HG03571 (cell line): ENCODE measurements at regions not wholly inside any gene's neighbourhood (a gene's known extent, or its start where the extent isn't known, plus 50 kb on each side); places are given as distances from the start of the nearest gene placed in this dataset.

Source experiments
- ATAC-seq: cut with Tn5 transposase; IDR thresholded peaks from one replicate; pipeline ENCODE4 v1.9.1; 2021; ENCODE audit not compliant: unreplicated experiment

DNA sequence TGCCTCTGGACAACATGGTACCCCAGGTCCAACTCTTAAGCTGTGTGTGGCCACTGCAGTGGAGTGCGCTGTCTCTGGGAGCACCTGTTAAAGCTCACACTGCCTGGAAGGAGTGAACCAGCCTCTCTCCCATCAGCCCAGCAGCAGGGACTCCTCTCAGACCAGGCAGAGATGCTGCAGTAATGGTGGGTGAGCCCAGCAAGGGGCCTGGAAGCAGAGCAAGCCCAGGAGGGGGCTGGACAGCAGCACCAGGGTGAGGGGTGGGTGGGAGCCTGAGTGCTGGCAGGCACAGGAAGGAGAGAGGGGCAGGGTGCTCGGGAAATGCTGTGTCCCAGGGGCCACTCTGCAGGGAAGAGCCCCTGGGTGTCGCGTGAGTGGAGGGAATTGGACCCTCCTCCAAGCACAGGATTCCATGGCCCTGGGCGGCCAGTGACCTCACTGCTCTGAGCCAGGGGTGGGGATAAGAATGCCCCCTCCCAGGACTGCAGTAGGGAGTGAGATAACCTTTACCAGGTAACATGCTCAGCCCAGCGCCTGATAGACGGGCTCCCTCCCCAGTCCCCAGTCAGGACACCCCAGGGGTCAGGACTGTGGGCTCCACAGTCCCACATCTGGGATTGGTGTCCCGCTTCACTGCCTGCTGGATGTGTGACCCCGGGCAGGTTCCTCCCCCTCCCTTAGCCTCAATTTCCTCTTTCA, 313.1 kb downstream of the MATN1 start:
- ATAC-seq: no peak

DNA sequence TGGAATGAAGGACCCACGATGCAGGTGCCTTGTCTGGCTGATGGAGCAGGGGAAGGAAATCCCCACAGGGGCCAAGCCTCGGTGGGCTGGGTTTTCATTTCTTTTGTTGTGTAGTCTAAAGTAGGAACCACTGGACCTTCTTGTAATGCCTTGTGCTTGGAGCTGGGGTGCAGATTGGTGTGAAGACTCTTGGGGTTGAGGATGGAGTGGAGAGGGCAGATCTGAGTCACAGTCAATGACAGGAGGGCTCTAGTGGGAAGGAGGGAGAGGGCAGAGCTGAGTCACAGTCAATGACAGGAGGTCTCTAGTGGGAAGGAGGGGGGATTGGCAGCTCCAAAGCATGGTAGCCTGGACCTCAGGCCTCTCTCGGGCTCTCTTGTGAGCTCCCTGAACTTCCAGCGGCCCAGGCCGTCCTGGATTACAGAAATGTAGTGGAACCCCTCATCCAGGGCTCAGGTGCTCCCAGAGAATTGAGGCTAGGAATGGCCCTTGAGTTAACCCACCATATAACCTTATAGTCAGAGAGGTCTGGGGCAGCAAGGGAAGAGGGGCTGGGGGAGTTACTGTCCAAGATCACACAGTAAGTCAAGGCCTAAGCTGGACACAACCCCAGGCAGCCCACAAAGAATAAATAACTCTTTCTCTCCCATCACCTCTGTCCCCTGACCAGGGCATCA, 313.8 kb downstream of the MATN1 start:
- ATAC-seq: no peak

DNA sequence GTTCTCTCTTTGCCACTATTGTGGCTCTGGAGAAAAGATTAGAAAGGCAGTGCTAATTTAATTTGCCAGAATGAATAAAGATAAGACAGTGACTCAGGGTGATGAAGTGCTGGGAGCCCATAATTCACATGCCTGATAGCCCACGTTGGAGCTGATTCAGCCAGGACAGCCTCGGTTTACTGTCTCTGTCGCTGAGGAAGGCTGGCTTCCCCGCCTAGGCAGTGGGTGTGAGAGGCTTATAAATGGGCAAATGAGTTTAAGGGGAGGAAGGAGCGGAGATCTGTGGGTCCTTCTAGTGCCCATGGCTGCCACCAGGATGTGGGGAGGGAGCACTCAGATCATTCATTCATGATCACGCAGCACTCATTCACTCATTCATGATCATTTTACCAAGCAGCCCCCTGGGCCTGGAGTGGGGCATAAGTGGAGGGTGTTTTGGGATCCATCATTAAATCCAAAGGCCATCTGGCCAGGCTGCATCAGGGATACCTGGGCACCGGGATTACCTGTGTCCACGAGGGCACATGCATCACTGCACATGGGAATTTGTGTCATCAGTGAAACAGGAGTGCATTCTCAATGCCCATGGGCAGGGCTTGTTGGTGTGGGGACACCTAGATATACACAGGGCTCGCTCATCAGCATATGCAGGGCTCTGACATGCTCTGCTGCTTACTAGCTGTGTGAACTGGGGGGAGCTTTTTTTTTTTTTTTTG, 315.4 kb downstream of the MATN1 start:
- ATAC-seq: no peak

DNA sequence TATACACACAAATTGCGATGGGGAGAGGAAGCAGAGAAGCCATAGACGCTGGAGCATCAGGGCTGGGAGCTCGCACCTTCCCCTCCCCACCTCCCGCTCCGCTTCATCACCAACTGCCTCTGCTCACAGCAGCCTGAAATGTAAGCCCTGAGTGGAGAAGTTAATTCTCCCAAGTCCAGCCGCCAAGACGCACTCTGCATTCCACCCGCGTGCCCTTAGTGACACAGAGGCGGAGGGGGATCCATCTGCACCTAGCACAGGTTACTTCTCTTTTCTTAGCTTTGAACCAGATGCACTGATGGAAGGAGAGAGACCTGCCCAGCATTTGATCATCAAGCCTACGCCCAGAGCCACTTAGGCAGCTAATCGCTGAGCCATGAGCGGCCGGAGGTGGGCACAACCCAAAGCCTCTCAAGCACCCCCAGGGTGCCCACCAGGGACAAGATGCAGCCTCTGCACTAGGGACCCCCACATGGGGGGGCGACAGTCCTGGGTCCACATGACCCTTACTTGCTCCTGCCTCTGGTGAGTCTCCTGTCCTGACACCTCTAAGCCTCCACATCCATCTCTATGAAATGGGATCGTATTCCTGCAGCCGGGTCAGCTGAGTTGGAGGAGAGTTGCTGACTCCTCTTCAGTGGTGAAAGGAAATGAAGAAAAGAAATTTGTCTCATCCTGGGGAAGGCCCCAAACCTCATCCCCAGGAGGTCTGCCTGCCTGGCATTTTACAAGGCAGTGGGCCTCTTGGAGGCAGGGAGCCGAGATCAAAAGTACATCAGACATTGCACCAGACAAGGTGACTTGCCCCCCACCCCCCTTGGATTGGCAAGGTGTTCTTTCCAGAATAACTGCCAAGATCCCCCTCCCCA, 316.2 kb downstream of the MATN1 start:
- no peak for ATAC-seq

DNA sequence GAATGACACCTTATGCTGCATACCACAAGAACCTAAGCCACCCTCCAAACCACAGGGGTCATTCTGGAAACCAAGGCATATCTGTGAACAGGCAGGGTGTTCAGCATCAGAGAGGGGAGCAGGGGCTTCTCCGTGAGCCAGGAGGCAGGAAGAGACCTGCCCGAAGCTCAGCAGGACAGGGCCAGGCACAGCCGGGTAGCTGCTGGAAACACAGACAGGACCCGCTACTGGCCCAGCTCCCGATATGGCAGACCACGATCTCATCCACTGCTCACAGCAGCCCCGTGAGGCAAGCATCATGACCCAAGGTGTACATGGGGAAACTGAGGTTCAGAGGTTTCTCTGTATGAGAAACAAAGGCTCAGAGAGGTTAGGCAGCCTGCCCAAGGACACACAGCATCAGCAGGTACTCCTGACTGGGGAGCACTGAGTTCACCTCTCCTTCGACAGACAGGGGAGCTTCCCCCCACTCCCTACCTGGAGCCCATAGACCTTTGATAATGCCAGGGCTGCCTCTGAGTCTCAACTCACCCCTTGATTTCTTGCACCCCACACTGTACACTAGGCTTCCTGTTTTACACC, 317.7 kb downstream of the MATN1 start:
- no peak for ATAC-seq

DNA sequence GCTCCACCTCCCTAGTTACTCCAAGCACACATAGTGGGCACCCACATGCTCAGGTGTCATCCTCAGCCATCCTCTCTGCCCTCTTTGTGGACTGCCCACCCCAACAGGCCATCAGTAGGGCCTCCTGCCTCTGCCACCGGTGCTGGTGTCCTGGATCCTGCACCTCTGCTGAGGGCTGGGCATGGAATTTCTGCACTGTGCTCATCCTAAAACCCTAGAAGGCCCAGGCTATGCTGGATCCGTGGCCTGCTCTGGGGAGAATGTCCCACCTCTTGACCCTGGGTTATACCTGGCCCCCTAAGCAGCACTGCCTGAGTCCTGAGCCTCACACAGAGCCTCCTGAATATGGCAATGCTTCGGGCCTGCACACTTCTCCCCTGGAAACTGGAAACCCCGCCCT, 318.3 kb downstream of the MATN1 start:
- no peak for ATAC-seq

DNA sequence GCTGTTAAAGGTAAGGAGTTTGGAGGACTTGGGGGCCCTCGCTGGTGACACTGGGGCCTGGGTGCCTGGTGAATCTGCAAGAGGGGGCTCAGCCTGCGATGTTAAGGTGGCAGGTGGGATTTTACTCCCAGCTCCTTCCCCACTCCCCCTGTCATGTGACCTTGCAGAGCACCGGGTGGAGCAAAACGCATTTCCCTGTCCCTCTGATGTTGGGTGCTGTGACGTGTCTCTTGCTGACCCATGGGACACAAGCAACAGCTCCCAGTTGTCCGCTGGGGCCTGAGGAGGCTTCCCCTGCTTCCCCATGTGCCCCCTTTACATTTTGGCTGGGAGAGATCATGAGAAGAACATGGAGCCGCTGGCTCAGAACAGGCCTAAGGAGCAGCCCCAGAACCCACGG, 319.0 kb downstream of the MATN1 start:
- ATAC-seq: no peak

DNA sequence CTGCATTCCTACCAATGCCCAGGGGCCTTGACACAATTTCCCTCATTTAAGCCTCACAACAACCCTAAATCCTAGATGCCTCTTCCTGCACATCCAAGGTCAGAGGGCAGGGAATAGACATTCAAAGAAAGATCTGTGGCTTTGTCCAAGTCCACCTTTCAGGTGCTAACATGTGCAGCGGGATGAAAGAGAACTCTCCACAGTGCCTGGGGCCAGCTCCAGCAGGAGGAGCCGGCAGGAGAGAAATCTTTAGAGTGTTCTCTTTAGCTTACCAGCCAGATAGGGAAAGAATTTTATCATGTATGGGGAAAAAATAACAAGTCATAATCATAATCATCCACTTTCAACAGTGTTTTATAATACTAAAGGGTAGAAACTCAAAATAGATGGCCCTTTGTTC, 319.7 kb downstream of the MATN1 start:
- no peak for ATAC-seq

DNA sequence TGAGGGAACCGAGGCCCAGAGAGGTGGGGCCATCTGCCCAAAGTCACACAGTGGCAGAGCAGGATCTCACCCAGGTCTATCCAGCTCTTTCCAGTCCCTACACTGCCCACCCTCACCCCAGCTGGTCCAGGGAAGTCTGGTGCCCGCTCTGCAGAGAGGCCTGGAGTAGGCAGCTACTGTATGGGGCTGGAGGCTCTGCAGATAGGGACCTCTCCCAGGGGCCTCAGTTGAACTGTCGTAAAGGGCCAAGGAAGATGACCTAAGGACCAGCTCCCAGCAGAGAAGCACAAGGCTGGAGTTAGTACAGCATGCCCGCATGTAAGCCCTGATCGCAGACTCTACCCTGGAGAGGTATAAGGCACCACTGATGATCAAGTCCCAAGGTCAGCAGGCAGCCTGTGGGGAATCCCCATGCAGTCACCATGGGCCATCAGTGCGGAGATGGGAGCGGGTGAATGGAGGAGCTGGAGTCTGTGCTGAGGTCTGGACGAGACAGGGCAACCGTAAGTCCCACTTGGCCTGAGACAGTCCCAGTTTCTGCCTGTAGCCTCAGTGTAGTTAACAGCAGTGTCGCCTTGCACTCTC, 320.2 kb downstream of the MATN1 start:
- ATAC-seq: no peak

DNA sequence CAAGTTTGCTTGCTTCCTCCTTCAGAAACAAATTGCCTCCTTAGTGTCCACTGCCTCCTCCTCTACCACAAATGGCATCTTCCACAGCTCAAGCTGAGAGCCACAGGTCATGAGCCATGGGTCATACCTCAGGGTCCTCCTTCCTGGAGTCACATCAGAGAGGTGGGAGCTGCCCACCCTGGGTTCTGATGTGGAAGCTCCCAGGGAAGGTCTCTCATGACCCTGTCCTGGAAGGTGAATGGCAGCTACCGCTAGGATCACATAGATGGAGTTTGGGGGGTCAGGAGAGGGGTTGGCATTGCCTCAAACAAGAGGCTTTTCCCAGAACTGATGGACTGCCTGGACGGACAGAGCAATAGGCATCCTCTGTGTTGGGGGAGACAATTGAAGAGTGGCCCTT, 321.4 kb downstream of the MATN1 start:
- no peak for ATAC-seq

DNA sequence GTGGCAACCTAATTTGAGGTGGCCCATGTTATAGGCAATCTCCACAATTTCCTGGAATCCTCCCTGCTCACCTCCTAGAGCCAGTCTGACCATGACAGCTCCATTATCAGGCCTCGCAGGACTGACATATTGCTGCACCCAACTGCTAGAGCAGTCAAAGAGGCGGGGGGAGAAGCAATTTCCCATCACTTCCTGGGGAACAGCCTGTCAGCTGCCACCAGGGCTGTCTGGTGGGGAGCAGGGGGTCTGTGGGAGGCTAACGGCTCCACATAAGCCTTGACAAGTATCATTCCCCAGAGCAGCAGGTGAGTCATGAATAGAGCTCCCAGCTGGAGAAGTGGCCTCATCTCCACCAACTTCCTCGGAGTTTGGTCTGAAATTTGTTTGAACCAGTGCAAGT, 322.9 kb downstream of the MATN1 start:
- no peak for ATAC-seq

DNA sequence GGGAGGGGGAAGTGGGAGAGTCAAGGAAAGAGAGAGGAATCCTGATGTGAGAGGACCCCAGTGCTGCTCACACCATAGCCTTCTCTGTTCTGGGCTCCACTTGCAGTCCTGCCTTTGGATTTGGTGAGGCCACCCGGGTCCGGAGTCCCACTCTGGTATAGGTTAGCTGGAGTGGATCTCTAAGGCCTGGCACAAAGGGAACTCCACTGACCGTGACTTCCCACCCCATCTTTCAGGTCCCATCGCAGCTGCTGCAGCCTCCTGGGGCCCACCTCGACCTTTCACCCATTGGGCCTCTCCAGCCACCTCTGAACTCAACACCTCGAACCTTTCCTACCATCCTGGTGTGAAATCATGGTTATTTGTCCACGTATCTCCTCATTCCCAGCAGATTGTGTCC, 324.4 kb downstream of the MATN1 start:
- no peak for ATAC-seq

DNA sequence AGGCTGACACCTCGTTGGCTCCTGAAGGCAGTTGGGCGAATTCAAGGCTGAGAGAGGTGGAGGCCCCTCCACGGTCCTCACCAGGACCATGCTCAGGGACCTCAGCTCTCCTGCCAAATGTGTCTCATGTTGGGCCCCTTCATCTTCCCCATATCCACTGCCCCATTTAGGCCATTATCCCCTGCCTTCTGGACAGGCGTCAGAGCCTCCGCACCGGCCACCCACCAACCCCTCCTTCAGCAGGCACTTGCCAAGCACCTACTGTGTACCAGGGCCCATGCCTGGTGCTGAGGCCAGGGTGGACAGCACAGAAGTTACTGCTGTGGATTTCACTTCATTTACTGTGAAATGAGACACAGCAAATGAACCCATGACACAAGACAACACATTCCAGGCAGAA, 325.8 kb downstream of the MATN1 start:
- no peak for ATAC-seq

DNA sequence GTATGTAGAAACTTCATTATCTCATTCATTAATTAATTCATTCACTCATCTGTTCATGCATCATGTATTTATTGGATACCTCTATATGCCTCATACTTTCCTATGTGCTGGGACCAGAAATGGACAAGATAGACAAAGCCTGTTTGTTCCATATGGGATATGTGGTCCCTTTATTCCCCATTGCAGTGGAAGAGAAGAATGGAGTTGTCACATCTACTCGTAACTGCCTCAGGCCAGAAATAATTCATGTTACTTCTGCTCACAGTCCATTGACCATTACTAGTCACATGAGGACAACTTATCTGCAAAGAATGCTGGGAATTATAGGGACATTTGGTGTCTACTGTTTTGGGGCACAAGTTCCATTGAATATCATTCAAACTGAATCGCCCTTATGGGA, 327.8 kb downstream of the MATN1 start:
- no peak for ATAC-seq

DNA sequence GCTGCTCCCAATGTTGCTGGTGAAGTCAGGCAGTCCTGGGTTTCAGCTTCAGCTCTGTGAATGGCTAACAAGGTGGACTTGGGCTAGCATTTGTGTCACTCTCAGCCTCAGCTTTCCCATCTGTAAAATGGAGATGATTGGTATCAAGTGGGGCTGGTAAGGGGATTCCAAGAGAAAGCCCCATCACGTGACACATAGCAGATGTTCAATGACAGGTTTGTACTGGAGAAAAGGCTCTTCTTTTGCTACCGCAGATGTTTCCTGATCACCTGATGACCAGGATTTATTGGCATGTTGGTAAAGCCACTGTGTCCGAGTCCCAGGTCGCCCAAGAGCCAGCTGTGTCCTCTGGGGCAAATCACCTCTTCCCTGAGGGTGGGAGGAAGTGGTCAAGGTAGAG, 335.0 kb downstream of the MATN1 start:
- no peak for ATAC-seq

DNA sequence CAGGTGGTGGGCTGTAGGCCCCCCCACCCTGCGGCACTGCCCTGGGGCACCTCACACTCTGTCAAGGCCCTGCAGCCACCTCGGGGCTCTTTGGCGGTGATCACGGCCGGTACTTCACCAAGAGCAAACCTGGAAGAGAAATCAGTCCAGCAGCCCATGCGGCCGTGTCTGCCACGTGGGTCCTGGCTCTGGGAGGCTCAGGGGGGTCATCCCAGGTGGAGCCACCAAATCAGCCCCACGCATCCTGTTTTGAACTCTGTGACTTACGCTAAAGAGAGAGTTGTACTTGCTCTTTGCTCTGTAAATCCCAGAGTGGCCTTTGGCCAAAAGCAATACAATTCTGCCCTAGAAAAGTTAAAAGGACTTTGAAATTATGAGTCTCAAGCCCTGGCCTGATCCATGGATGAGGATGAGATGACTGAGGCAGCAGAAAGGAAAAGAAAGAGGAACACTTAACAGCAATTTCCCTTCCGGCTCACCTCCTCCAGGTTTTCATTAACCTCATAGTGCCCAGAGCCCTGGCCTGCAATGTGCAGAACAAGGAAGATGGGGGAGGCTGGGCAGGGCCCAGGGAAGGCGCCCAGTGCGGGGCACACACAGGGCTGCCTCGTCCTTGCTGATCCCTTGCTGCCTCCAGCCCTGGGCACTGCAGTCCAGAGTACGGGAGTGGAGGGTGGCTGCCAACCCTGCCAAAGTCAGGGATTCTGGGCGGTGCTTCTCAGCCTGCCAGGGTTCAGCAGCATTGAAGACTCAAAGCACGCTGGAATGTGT, 337.0 kb downstream of the MATN1 start:
- no peak for ATAC-seq

DNA sequence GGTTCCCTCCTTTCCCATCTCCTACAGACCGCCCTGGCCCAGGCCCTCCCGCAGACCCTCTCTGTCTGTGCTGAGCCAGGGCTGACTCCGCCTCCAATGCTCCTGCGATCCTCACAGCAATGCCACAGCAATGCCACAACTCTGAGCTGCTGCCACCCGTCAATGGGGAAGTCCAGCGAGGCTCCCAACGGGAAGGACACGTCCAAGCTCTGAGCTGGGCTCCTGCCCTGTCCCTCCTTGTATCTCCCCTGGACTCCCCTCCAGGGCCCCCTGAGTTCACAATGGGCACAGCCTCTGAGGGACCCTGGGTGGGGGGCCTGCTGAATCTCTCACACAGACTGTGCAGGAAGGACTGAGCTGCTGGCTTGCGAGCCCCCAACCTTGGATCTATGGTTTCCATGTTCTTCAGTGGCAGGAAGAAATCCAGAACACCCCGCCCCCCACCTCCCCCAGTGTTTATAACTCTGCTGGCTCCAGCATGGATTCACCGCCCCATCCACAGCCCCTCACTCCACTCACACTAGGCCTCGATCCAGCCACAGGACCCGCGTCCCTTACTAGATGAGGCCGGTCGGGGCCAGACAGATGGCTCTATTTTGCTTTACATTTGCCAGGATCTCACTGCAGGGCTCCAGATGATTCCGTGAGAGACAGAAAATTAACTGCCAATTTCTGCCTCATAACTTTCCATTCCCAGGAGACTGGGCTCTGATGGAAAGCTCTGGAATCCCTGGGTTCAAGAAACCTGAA, 338.0 kb downstream of the MATN1 start:
- no peak for ATAC-seq

DNA sequence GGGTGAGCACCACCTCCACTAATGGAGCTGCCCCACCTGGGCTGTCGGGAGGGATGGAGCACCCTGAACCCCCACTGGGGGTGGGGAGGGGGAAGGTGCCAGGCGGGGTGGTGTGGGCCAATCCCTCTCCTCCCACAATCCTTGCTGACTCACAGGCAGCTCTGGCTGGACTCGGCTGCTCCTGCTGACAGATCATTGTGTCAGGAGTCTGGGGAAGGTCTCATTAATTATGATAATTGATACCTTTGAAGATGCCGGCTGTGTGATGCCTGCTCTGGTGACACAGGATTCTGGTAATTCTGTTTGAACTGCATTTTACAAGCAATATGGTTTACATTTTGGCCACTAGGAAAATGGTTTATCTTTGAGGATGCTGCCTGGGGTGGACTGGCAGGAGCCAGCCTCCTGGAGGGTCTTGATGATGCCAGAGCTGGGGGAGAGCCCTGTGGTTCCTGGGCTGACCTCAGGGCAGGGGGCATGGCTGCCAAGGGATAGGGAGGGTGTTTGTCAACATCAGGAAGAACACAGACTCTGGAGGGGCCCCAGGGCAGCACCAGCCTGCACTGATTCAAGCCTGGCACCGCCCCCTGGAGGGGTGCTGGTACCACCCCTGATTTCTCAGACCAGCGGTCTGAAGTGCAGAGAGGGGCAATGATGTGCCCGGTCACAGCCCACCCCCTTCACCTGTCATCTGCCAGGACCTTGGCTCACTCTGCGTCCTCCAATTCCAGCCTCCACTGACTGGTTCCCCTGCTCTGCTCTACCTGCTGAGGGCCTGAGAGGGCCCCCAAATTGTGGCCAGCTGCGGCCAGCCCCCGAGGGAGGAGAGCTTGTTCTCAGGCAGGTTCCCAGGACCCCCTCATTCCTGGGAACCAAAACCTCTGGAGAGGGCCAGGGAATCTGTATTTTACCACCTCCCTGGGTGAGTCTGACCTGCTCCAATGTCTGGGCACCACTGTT, 338.8 kb downstream of the MATN1 start:
- ATAC-seq: no peak
